ENCODE measurements at regions not wholly inside any gene's neighbourhood (a gene's known extent, or its start where the extent isn't known, plus 50 kb on each side); places are given as distances from the start of the nearest gene placed in this dataset.

DNA sequence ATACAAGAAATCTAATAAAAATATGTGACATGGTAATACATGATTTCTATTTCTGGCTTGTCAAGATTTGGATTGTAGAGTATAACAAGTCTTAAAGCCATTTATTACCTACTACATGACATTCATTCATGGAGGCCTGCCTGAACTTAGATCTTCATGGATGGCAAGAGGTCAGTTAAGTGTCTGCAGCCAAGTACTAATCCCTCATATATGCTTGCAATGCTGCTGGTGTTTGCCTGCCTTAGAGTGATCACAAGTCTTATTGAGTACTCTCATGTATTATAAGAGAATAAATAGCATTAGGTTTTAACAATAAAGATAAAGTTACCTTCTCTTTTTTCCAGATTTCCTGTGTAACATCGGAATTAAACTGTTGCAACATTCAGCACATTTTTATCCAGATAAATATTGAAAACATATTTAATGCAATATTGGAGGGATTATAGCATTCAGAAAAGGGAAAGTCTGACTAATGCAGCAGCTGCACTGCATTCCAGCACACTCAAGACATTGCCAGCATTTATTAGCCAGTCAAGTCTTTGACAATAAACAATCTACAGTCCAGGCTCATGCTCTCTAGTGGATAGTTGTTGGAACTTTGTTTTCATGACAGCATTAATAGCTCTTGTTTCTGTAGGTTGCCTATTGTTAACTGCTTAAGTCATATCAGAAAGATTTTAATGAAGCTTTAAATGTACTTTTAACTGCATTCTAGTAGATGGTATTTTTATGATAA, 737.1 kb downstream of the FAT4 start:
- Mint-ChIP-seq H3K27me3 (no peaks in the 10 kb centered on the region), H3K9me3 (peaks cover 13% of the 10 kb centered on the region), H3K27ac (no peak overlapping the region), H3K36me3 (peaks cover 8% of the 10 kb centered on the region), H3K4me1 (ENCODE audit: low read depth in 2 of 2) (no peaks in the 10 kb centered on the region), H3K4me3 (no peak overlapping the region)
- no peak for ATAC-seq
- no peak for DNase-seq (ENCODE audit: low spot score)

- Mint-ChIP-seq H3K27me3 (no peaks in the 10 kb centered on the region), H3K27ac (no peak overlapping the region), H3K4me3 (no peak overlapping the region), H3K36me3 (peaks cover 5% of the 10 kb centered on the region), H3K9me3 (peaks cover 8% of the 10 kb centered on the region), H3K4me1 (ENCODE audit: low read depth in 2 of 2) (no peaks in the 10 kb centered on the region)
- no peak for ATAC-seq
- DNase-seq (ENCODE audit: low spot score), result no peak
These were observed 741.4 kb downstream of the FAT4 start for GRCh38 chr4:126056116-126056650.

- Mint-ChIP-seq H3K4me1 (ENCODE audit: low read depth in 2 of 2) (no peaks in the 10 kb centered on the region), H3K27me3 (no peaks in the 10 kb centered on the region), H3K4me3 (no peak overlapping the region), H3K36me3 (peaks cover 5% of the 10 kb centered on the region), H3K27ac (no peak overlapping the region), H3K9me3 (peaks cover 14% of the 10 kb centered on the region)
- ATAC-seq (no peak), DNase-seq (ENCODE audit: low spot score) (no peak)
These were observed 742.6 kb downstream of the FAT4 start for GRCh38 chr4:126057371-126057770.

DNA sequence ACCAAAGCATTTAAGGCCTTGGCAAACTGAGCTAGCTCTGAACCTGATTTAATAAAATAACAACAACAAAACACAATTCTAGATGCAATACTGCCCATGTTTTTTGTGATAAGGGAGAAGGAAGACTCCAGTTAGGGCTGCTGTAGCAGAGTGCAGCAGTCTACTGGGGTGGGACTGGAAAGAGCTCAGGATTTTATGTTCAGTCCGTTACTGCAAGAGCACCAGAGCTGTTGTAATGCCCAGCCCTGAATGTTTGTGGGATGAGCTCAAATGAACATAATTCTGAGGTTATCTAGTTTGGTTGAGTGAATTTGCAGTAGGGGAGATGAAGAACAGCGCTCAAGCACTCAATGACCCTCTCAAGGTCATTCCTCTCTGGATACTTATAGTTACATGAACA, 743.8 kb downstream of the FAT4 start:
- H3K27ac Mint-ChIP-seq, result no peak overlapping the region
- no peaks in the 10 kb centered on the region for H3K4me1 Mint-ChIP-seq (ENCODE audit: low read depth in 2 of 2)
- peaks cover 5% of the 10 kb centered on the region for H3K36me3 Mint-ChIP-seq
- DNase-seq (ENCODE audit: low spot score) (no peak), ATAC-seq (no peak)
- H3K4me3 Mint-ChIP-seq, result no peak overlapping the region
- peaks cover 14% of the 10 kb centered on the region for H3K9me3 Mint-ChIP-seq
- H3K27me3 Mint-ChIP-seq, result no peaks in the 10 kb centered on the region

DNA sequence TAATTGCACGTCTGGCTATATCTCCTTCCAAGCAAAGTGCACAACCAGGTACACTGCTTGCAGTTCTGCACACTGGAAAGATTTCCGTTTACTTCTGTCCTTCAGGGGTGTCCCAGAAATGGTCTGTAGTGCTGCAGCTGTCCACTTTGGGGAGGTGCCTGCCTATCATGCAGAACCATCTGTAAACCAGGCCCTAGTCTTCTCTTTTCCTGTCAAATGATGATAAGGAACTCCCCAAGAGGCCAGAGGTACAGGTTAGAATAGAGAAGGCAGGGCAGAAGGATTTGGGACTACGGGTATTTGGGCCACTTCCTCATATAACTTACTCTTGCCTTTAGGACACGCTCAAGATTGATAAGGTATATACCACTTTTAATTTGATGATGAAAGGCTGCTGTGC, 746.9 kb downstream of the FAT4 start:
- ATAC-seq (no peak), DNase-seq (ENCODE audit: low spot score) (no peak)
- no peak overlapping the region for H3K27ac Mint-ChIP-seq
- H3K9me3 Mint-ChIP-seq, result peaks cover 10% of the 10 kb centered on the region
- no peaks in the 10 kb centered on the region for H3K27me3 Mint-ChIP-seq
- H3K36me3 Mint-ChIP-seq, result no peaks in the 10 kb centered on the region
- no peak overlapping the region for H3K4me3 Mint-ChIP-seq
- no peaks in the 10 kb centered on the region for H3K4me1 Mint-ChIP-seq (ENCODE audit: low read depth in 2 of 2)

- no peak for ATAC-seq
- H3K4me1 Mint-ChIP-seq (ENCODE audit: low read depth in 2 of 2), result no peaks in the 10 kb centered on the region
- DNase-seq (ENCODE audit: low spot score), result no peak
These were observed 750.3 kb downstream of the FAT4 start for GRCh38 chr4:126065016-126065415.

DNA sequence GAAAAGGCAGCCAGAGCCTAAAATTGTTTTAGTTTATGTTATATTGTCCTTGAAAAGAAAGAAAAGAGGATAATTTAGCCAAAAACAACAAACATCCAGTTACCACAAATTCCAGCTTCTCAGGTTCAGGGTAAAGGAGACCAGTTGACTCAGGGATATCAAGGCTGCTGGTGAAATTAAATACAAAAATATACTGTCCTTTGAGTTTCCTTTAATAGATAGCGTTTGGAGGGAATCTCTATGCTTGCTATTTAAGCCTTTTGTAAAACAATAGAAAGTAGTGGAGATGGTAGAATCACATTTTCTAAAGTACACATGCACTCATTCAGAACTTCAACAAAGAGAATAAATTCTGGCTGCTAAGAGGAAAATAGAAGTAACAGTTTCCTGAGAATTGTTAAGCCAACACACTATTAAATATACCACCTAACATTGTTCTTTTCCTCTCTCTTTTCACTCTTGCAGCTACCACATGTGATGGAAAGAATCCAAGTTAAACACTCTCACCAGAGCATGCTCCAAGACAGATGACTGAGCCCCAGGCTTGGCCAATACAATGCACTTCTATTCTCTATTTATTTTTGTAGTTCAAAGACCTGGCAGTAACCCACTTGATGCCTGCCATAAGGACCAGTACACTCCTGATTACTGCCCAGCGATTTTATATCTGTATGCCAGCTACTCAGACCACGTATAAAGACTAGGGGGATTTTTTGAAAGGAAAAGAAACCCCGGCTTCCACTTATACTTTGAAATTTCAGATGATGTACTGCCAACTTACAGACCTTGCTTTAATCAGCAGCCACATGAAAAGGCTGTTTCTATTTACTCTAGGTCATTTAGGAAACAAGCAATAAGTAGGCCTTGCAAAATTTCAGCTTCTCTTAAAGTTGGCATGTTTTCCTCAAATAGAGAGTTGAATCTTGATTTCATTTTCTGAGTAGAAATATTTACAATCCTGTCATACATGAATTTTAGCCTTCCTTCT, 756.9 kb downstream of the FAT4 start:
- Mint-ChIP-seq H3K27me3 (no peaks in the 10 kb centered on the region), H3K36me3 (no peaks in the 10 kb centered on the region), H3K9me3 (peaks cover 10% of the 10 kb centered on the region), H3K4me3 (no peak overlapping the region), H3K4me1 (ENCODE audit: low read depth in 2 of 2) (no peaks in the 10 kb centered on the region), H3K27ac (no peak overlapping the region)
- no peak for DNase-seq (ENCODE audit: low spot score)
- no peak for ATAC-seq

More at GRCh38 chr4:126065016-126065415, 750.3 kb downstream of the FAT4 start:
- Mint-ChIP-seq H3K4me3 (no peak overlapping the region), H3K36me3 (no peaks in the 10 kb centered on the region), H3K27me3 (no peaks in the 10 kb centered on the region), H3K27ac (no peak overlapping the region), H3K9me3 (peaks cover 13% of the 10 kb centered on the region)

GRCh38 chr4:126081336-126081735, 766.6 kb downstream of the FAT4 start:
- no peak for ATAC-seq
- no peak for DNase-seq (ENCODE audit: low spot score)
- H3K4me1 Mint-ChIP-seq (ENCODE audit: low read depth in 2 of 2), result no peaks in the 10 kb centered on the region
- H3K27ac Mint-ChIP-seq, result no peak overlapping the region
- peaks cover 18% of the 10 kb centered on the region for H3K9me3 Mint-ChIP-seq
- no peak overlapping the region for H3K4me3 Mint-ChIP-seq
- H3K36me3 Mint-ChIP-seq, result no peaks in the 10 kb centered on the region
- H3K27me3 Mint-ChIP-seq, result no peaks in the 10 kb centered on the region

- Mint-ChIP-seq H3K9me3 (peaks cover 16% of the 10 kb centered on the region), H3K27me3 (no peaks in the 10 kb centered on the region), H3K36me3 (no peaks in the 10 kb centered on the region), H3K4me3 (no peak overlapping the region), H3K4me1 (ENCODE audit: low read depth in 2 of 2) (no peaks in the 10 kb centered on the region), H3K27ac (no peak overlapping the region)
- DNase-seq (ENCODE audit: low spot score) (no peak), ATAC-seq (no peak)
These were observed 771.3 kb downstream of the FAT4 start for GRCh38 chr4:126086041-126086440.

- no peak for ATAC-seq
- H3K36me3 Mint-ChIP-seq, result no peaks in the 10 kb centered on the region
- no peaks in the 10 kb centered on the region for H3K4me1 Mint-ChIP-seq (ENCODE audit: low read depth in 2 of 2)
- H3K9me3 Mint-ChIP-seq, result peaks cover 9% of the 10 kb centered on the region
- H3K4me3 Mint-ChIP-seq, result no peak overlapping the region
- no peak for DNase-seq (ENCODE audit: low spot score)
- no peaks in the 10 kb centered on the region for H3K27me3 Mint-ChIP-seq
- H3K27ac Mint-ChIP-seq, result no peak overlapping the region
These were observed 772.3 kb downstream of the FAT4 start for GRCh38 chr4:126087101-126087500.

DNA sequence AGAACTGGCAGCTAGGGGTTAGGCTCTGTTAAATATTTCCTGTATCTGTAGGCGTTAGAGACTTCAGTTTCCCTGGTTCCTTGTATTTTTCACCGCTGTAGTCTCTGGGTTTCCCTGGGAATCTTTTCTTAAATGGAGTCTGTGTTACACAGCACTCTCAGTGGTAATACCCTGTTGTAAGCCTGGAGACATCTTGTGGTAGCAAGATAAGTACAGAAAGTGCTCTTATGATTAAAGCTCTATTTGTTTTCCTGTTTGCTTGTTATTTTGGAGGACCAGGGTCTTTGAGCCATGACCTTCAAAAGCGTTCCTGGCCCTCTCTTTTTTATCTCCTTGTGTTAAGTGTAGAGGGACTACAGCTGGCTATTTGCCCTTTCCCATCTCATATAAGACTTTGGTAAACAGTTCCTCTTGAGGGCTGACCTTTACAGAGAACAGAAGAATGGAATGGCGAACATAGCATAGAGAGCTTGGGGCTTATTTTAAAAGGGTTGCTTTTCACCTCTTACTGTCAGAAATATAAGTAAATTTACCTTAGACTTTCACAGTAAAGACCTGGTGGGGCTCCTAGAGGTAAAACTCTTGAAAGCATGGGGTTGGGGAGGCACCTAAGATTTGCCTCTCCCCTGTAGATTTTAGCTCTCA, 782.5 kb downstream of the FAT4 start:
- Mint-ChIP-seq H3K27me3 (no peaks in the 10 kb centered on the region), H3K9me3 (peaks cover 6% of the 10 kb centered on the region), H3K36me3 (no peaks in the 10 kb centered on the region), H3K27ac (no peak overlapping the region), H3K4me1 (ENCODE audit: low read depth in 2 of 2) (no peaks in the 10 kb centered on the region), H3K4me3 (no peak overlapping the region)
- DNase-seq (ENCODE audit: low spot score) (no peak), ATAC-seq (no peak)

DNA sequence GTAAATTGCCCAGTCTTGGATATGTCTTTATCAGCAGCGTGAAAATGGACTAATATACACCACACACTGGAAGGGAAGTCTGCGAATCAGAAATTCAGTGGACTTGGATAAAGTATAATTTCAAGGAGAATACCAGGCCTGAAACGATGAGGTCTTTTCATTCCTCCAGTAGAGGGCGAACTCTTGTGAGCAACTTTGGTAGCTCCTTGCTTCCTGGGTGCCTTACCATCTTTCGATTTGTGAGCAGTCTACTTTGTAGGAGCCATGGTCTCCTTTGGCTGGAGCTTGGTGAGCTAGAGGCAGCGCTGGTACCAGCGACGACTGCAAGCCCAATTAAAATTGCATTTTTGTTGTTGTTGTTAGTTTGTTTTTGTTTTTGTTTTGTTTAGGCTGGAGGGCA, 791.9 kb downstream of the FAT4 start:
- DNase-seq (ENCODE audit: low spot score) (no peak), ATAC-seq (no peak)
- H3K4me1 Mint-ChIP-seq (ENCODE audit: low read depth in 2 of 2), result no peaks in the 10 kb centered on the region
- H3K36me3 Mint-ChIP-seq, result peaks cover 4% of the 10 kb centered on the region
- H3K27me3 Mint-ChIP-seq, result no peaks in the 10 kb centered on the region
- H3K9me3 Mint-ChIP-seq, result peaks cover 14% of the 10 kb centered on the region
- no peak overlapping the region for H3K4me3 Mint-ChIP-seq
- no peak overlapping the region for H3K27ac Mint-ChIP-seq

- peaks cover 4% of the 10 kb centered on the region for H3K36me3 Mint-ChIP-seq
- no peaks in the 10 kb centered on the region for H3K27me3 Mint-ChIP-seq
- peaks cover 13% of the 10 kb centered on the region for H3K9me3 Mint-ChIP-seq
- ATAC-seq (no peak), DNase-seq (ENCODE audit: low spot score) (no peak)
- no peak overlapping the region for H3K27ac Mint-ChIP-seq
- no peak overlapping the region for H3K4me3 Mint-ChIP-seq
- H3K4me1 Mint-ChIP-seq (ENCODE audit: low read depth in 2 of 2), result no peaks in the 10 kb centered on the region
These were observed 795.1 kb downstream of the FAT4 start for GRCh38 chr4:126109836-126110235.

GRCh38 chr4:126113058-126113457, 798.3 kb downstream of the FAT4 start:
- ATAC-seq, result no peak
- peaks cover 13% of the 10 kb centered on the region for H3K9me3 Mint-ChIP-seq

More at GRCh38 chr4:126113058-126113457, 798.3 kb downstream of the FAT4 start:
- DNase-seq (ENCODE audit: low spot score), result no peak
- no peak overlapping the region for H3K27ac Mint-ChIP-seq
- no peak overlapping the region for H3K4me3 Mint-ChIP-seq
- no peaks in the 10 kb centered on the region for H3K4me1 Mint-ChIP-seq (ENCODE audit: low read depth in 2 of 2)
- H3K36me3 Mint-ChIP-seq, result no peaks in the 10 kb centered on the region
- no peaks in the 10 kb centered on the region for H3K27me3 Mint-ChIP-seq

All from natural killer cell treated with Interleukin-12 subunit alpha and Interleukin-12 subunit beta and Interleukin-15 and Interleukin-18, amount 100 ng/mL, for 72 hours (primary cell).